Stimulated activated CD8-positive, alpha-beta memory T cell treated with anti-CD3 and anti-CD28 coated beads, Interleukin-15, amount 100 ng/mL, for 48 hours (primary cell): ENCODE measurements at regions not wholly inside any gene's neighbourhood (a gene's known extent, or its start where the extent isn't known, plus 50 kb on each side); places are given as distances from the start of the nearest gene placed in this dataset.

ENCODE experiments used
- DNase-seq, 2 donors: peaks; one replicate each; pipeline ENCODE4 v3.0.0-alpha.2; 2020; ENCODE audit warnings: low read depth in 2 of 2

DNA sequence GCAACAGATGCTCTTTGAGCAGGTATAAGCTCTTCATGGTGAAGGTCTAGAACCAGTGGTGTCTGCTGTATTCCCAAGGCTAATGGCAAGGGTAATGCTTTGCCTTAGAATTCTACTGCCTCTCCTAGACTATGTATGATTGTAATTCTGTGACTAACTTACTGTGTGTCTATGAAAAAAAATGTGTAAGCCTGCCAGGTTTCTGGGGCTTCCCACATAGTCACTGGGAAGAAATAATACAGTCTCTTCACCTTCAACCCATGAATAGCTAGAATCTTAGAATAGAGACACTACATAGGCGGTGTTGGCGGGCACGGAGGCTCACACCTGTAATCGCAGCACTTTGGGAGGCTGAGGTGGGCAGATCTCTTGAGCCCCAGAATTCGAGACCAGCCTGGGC lies 84.1 kb downstream of the C11orf91 start:
- no peak for DNase-seq

DNA sequence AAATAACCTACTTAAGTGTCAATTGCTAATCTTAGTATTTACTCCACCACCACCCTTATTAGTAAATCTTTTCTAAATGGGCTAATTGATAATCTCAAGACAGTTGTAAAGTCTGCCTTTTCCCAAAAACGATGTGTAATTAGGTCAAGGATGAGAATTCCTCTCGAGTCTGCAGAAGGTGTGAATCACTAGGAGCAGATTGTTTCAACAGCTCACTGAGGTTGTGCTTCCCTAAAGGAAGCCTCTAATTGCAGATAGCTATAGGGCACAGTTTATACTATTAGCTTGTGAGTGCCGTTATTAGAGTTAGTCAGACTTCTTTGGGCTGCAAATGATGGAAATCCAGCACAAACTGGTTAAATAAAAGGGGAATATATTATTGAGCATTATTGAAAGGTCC lies 84.9 kb downstream of the C11orf91 start:
- DNase-seq: no peak

DNA sequence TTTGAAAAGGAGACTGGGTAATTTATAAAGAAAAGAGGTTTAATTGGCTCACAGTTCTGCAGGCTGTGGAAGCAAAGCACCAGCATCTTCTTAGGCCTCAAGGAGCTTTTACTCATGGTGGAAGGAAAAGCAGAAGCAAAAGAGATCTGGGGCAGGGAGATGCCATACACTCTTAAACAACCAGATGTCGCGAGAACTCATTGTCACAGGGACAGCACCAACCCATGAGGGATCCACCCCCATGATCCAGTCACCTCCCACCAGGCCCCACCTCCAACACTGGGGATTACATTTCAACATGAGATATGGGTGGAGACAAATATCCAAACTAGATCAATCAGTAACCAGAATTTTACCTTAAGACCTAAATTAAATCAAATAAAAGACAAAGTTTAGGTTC lies 87.2 kb downstream of the C11orf91 start:
- no peak for DNase-seq

DNA sequence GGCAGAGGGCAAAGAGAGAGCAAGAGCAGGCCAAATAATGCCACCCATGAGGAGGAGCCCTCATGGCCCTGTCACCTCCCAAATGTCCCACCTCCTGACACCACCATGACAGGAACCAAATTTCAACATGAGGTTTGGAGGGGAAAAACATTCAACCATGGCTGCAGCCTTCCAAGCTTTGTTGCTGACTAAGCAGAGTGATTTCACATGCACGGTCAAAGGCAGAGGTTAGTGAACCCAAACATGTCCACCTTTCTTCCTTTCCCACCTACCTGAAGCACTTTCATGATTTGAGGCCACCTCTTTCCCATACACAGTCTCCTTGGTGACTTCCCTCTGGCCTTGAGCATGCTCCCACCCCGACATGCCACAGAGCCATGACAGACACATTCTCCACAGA lies 89.7 kb downstream of the C11orf91 start:
- DNase-seq: no peak

DNA sequence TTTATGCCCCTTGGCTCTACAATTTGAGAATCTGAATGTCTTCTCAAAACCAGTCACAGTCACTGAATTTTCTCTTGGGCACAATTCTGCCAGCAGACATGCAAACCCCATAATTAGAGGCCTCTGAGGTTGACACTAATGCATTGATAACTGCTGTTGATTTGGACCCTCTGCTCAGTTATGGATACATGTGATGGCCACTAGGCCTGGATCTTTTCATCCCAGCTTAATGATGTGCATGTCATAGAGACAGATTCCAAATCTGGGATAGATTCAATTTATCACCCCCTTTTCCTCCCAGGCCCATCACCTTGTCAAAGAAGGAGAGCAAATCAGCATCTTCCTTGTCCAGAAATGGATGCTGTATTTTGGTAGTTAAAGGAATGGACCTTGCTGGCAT lies 92.2 kb downstream of the C11orf91 start:
- no peak for DNase-seq

DNA sequence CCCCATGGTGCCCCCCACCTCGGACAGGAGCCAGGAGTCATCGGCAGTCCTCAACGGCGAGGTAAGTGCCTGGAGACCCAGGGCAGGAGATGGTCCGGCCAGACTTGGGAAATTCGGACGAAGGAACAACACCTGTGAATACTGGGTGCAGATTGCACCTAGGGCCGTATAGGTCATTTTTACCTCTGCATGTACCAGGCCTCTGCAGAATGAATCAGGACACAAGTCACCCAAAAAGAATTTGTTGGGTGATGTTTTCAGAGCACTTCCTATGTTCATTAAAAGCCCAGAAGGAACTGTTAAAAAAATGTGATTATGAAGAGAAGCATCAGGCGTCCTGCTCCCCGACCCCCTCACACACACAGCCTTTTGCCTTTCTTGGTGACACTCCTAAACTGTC lies 93.9 kb downstream of the C11orf91 start:
- no peak for DNase-seq

DNA sequence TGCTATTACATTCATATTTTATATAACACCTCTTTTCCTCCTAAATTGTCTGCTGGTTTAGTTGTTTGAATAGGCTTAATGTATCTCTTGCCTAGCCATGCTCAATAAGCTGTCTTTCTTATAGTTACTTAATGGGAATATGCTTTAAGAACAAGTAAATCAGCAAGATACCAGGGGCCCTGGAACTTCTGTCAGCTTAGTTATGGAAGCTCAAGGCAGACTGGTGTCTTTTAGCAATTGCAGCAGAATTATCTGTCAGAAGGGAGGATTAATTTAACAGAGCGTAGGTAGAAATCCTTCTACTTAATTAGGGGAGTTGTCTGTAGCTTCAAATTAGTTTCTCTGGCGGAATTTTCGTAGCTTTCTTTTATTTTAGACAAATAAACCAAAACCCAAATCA lies 94.9 kb downstream of the C11orf91 start:
- DNase-seq: no peak

DNA sequence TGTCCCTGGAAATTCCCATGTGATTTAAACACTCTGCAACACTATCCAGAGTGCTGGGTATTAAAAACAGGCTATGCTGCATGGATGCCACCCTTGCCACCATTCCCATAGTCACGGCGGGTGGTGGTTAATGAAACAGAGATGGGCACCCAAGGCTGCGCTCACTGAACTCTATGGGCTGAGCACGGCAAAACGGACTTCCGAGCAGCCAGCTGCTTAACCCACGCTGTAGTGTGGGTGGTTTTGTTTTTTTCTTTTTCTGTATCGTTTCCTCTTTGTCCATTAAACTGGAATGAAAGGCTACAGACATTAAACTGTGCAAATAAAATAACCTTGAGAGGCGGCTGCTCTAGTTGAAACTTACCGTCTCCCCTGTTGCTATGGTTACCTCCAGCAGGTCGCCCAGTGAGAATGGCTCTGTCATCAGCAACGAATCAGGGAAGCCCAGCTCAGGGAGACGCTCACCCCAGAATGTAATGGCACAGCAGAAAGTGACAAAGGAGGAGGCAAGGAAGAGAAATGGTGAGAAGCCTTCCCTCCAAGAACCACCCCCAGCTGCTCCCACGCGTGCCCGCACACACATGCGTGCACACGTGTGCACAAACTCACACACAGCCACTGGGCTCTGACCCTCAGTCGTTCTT lies 102.1 kb downstream of the C11orf91 start:
- no peak for DNase-seq

DNA sequence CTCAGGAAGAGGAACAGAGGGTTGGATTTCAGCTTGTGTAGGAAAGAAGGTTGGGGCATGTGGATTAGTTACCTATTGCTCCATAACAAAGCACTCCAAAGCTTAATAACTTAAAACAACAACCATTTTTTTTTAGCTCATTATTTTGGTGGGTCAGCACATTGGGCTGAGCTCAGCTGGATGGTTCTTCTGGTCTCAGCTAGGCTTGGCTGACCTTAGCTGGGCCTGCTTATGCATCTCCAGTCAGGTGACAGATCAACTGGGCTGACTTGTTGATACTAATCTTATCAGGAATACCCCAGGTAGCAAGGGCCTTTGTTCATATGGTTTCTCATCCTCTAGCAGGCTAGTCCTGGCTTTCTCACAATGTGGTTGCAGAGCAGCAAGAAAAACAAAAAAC lies 106.4 kb downstream of the C11orf91 start:
- DNase-seq: no peak

DNA sequence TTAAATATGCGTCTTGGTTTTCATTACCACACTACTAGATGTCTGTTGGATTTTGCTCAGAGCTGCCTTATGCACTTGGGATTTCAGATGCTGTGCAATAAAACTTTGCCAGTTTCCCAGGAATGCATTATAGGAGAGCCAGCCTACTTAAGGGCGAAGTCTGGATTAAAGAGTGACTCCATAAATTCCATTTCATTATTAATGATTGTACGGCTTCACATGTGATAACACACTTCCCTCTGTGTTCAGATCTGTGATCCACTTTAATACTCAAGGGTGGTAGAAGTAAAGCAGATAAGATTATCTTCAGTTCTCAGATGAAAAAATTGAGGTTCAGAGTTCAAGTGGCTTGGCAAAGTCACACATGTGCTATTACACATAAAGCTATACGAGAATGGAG lies 110.2 kb downstream of the C11orf91 start:
- DNase-seq: no peak

DNA sequence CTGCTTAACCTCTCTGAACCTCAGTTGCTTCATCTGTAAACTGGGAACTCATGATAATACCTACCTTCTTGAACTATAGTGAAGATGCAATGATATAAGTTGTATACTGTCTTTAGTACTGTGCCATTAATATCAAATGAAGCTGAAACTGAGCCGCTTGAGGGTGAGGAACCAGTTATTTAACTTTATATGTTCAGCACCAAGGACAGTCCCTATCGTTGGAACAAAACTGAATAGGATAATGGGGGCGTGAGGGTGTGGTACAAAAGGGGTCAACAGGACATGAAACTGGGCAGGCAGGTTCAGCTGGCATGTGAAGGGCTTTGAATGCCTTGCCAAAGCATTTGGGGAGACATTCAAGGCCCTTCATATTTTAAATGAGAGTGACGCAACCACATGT lies 112.6 kb downstream of the C11orf91 start:
- no peak for DNase-seq

DNA sequence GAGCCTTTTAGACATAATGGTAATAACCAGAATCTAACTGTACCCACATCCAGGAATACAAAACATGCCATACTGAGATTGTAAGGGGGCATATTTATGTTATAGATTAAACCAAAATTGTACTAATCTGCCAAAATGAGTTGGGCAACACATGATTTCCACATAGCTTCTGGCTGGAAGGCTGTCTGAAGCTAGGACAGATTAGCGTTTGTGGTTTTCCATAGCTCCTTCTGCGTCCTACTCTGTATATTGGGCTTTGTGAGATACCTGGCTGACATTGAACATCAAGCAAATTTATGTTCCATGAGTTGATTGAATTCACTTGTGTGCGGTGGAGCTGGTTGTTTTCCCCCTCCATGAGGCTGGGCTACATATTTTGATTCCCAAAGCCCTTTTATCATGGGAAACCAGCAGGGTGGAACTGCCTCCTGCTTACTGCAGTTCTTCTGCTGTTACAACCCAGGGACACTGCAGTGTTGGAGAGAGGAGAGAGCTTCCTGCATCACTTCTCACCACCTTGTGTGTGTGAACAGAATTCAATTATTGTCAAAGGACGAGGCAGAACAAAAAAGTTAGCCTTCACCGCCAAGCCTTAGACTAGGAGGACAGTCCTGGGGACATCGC lies 114.9 kb downstream of the C11orf91 start:
- no peak for DNase-seq

DNA sequence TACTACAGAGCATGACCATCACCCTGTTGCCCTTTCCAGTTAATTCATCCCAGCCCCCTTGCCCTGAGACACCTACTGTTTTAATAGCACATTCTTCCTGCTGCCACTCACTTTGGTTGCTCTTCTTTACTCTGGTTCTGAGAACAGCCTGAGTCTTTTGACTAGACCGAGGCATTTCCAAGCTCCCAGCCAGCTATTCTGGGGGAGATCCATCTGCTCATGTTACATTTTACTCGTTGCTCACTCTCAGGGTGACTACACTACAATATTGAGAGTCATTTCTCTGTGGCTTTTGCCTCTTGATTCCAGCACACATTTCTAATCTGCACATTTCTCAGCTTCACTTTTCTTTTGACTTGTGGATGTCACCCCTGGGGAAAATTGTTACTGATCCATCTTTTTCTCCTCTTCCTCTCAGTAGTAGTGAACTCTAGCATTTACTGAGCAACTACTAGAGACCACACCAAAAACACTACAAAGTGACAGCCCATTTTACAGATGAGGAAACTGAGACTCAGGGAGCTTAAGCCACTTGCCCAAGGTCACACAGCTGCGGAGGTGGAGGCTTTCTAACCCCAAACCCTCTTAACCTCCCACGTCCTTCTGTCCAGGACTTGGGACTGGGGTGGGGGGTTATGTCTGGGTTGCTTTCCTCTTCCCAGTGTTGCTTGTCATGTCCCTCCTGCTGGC lies 117.8 kb downstream of the C11orf91 start:
- DNase-seq: no peak

DNA sequence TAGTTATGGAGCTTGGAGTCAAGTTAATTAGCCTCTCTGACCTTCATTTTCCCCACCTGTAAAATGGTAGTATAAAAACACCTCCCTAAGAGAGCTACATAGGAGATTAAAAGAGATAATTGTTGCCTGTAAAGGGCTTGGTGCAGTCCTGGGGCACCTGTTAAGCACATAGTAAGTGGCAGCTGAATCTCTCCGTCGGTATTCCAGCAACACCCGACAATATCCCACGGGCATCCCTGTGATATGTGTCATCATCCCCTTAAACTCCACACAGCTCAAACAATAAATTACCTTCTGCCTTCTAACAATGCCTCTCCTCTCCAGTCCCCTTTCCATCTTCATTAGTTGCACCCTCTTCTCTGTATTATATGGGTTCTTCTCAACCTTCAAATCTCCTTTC lies 121.5 kb downstream of the C11orf91 start:
- no peak for DNase-seq

DNA sequence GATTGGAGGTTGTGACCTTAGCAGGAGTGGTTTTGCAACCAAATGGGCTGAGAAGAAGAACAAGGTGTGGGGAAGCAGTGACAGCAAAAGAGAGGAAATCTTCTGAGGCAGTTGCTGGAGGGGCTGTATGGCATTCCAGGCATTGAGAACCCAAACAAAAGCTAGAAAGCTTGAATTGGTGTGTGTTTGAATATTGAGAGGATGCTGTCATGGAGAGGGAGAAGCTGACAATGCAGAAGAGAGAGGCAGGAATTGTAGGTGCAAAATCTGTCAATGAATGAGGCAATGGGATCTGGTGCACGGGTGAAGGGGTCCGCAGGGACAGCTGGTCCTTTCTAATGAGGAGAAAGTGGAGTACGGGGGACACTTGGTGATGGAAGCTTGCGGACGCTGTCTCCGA lies 123.4 kb downstream of the C11orf91 start:
- no peak for DNase-seq

DNA sequence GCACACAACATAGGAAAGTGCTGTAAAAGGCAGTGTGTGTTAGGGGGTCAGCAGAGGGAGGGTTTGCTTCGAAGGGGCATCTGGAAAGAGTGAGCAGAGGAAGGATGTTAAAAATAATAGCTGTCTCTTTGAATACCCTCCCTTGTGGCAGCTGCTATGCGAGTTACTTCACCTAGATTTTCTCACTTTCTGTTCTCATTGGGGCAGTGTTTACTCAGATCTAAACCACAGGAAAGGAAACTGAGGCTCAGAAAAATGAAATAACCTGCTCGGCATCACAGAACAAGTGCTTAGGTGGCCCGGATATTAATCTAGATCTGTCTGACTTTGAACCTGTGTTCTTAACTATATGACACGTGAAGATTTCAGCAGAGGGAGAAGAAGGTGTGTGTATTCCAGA lies 125.3 kb downstream of the C11orf91 start:
- DNase-seq: no peak

DNA sequence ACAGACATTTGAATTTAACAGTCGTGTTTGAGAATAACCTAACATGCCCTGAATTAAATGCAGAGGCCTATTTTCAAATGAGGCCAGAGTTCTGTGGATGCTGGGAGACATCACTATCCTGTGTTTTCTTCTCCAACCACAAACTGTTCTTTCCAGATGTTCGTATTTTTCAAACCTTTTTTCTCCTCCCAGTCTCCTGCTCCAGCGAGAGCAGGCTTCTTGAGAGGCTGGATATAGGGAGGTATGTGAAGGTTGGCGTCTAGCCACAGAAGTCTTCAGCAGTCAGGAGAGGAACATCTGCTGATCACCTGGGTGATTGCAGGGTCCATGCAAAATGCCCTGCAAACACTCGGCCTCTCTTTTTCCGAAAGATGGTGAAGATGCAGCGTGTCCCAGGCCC lies 126.3 kb downstream of the C11orf91 start:
- DNase-seq: no peak

DNA sequence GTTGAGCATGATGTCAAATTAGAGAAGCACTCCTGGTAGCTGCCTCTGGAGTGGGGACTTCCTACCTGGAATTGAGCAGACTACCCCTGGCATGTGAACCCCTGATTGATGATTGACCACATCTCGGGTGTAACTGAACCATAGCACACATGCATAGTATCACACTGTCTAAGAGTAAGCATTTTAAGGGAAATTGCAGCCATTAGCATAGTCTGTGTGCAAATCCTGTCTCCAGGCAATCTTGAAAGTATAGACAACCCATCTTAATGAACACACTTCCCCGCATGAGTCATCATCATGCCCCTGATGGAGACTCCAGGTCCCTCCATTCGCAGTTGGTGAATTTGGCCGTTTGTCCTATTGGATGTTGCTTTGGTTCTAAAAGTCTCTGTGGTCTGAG lies 131.3 kb downstream of the C11orf91 start:
- DNase-seq: no peak

DNA sequence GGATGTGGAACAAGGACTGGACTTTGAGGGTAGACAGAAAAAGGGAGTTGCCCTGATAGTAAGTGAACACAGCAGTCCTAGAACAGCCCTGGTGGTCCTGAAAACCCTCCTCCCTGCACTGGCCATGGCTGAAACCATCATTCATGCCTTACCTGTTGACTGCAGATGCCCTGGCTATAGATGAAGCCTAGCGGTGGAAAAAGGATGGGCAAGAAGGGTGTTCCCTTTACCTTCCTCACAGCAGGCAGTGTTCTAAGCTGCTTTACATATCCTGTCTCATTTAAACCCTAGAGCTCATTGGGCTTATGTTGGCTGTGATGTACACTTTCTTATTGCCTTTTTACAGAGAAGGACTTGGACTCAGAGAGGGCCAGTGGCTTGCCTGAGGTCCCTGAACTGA lies 133.6 kb downstream of the C11orf91 start:
- DNase-seq: no peak

DNA sequence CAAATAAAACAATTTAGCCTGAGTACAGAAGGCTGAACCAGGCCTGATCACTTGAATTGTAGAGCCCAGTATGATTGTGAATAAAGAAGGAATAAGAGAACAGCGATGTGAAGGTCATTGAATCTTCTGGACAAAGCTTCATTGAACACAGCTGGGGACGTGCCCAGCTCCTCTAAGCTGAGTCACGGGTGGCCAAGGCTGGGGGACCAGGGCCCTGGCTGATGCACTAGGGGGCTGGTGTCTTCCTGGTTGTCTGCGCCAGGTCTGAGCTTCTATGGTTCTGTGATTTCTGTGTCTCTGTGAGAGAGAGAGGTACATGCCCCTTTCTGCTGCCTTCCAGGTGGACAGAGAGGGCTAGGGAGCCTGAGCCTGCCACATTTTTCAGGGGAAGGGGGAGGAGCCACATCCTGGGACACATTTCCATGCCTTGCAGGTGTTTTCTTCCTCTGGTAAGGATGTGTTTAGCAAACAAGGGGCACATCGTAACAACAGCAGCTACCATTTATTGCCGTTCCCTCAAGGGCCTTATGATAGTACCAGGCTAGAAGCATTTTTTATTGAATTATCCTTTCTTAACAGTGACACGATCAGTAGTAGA lies 135.7 kb downstream of the C11orf91 start:
- DNase-seq: no peak

DNA sequence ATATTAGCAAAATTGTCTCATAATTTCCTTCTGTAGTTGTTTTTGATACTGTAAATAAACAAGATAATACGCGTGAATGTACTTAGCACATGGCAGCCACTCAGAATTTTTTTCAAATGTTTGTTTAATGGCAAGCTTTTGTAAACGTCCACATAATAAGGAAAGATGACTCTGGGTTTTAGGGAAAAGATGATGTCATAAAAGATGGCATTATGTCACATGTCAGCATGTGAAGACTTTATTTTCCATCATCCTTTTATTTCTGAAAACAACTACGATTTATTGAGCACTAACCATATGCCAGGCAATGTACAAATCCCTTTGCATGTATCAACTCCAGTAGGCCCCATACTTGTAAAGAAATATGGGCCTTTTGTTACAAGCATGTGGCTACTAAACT lies 139.9 kb downstream of the C11orf91 start:
- no peak for DNase-seq

DNA sequence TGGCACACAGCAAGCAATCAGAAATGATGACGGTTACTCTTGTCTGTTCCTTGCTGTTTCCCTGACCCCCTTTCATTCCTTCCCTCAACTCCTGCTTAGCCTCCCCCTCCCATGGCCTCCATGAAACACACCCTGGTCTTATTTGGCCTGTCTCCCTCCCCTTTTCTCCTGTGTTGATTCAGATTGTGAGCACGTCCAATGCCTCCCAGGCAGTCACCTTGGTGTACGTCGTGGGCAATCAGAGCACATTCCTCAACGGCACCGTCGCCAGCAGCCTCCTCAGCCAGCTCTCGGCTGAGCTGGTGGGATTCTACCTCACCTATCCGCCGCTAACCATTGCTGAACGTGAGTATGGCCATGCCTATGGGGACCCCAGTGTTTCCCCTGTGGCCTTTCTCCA lies 141.1 kb downstream of the C11orf91 start:
- DNase-seq: no peak

DNA sequence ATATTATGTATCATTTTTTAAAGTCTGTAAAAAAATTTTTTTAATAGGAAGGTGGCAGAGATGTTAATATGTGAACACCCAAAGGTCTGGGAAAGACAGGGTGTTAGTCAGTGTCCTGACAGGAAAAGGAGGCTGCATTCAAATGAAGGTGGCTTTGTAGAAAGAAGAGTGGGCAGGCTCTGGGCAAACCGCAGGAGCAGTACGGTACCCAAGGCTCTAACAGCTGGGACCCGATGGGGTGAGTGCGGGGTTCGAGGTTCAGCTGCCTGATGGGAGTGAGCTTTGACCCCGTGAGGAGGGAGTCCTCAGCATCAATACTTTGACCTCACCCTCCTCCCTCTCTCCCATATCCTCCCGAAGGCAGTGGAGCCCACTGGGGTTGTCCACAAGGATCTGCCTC lies 142.5 kb downstream of the C11orf91 start:
- no peak for DNase-seq
